Body of pancreas (tissue), 4 donors: ENCODE measurements at regions not wholly inside any gene's neighbourhood (a gene's known extent, or its start where the extent isn't known, plus 50 kb on each side); places are given as distances from the start of the nearest gene placed in this dataset.

Source experiments
- ATAC-seq: fragments of 150-250 bp; one replicate; pipeline ENCODE4 v1.9.1; 2016
- DNase-seq, 4 donors: peaks; one replicate each; pipeline ENCODE4 v3.0.0-alpha.2; 2019
- H3K27ac ChIP-seq, 4 donors: fragments of 200-600 bp; sonication (generic); 1 replicate in 3 of 4; 2 replicates in 1 of 4; pipeline versions ENCODE4 v1.5.1 to v1.6.1; 2016 to 2019; ENCODE audit warnings: mild to moderate bottlenecking in 1 of 4, mixed read lengths in 1 of 4, moderate library complexity in 1 of 4
- H3K27me3 ChIP-seq, 2 donors: fragments of 200-600 bp; sonication (generic); one replicate each; pipeline ENCODE4 v1.6.0; 2016; ENCODE audit warnings: mild to moderate bottlenecking in 1 of 2
- H3K36me3 ChIP-seq, 2 donors: fragments of 200-600 bp; sonication (generic); replicated peaks in 1 of 2; 2 replicates each; pipeline ENCODE4 v1.5.1; 2016; ENCODE audit warnings: low read depth in 2 of 2; ENCODE audit not compliant: insufficient read depth in 1 of 2
- H3K4me1 ChIP-seq: fragments of 200-600 bp; sonication (generic); one replicate; pipeline ENCODE4 v1.6.0; 2016
- H3K4me3 ChIP-seq, 2 donors: fragments of 200-600 bp; sonication (generic); 1 replicate in 1 of 2; 2 replicates in 1 of 2; pipeline ENCODE4 v1.5.1; 2016 to 2019
- H3K9me3 ChIP-seq, 3 donors: fragments of 200-600 bp; sonication (generic); 1 replicate in 2 of 3; 2 replicates in 1 of 3; pipeline ENCODE4 v1.5.1; 2016
- CTCF ChIP-seq, 7 experiments: fragments of 450-650 bp in 4 of 7; fragments of 200-600 bp in 3 of 7; sonication (generic) in 3 of 7; IDR thresholded peaks; one replicate each; pipeline ENCODE4 v1.5.1; 2016 to 2019; ENCODE audit warnings: antibody characterized with exemption in 7 of 7
- POLR2A ChIP-seq, 3 donors: fragments of 450-650 bp; IDR thresholded peaks; one replicate each; pipeline ENCODE4 v1.6.1; 2016; ENCODE audit warnings: antibody characterized with exemption in 3 of 3, mild to moderate bottlenecking in 2 of 3
- WGBS, 2 donors: methylation state at CpG; one replicate each; pipeline ENCODE4 v1.1.5; 2017; 5-methylcytosine and 5-hydroxymethylcytosine counted together
- intact Hi-C: fragments of 100-400 bp; cut with DNase I; formaldehyde crosslinking; loops from one replicate; pipeline ENCODE4 v1.15.1; 2023

- H3K27me3 ChIP-seq: peaks cover 0 to 13% of the 10 kb centered on the region in 2 donors
- no peak overlapping the region for H3K27ac ChIP-seq
- ATAC-seq (no peak), DNase-seq (no peak)
- intact Hi-C loops: no loop called here
- TF ChIP-seq POLR2A (IDR thresholded peaks at IDR 0.05) (no peak), CTCF (IDR thresholded peaks at IDR 0.05) (no peak)
- no peaks in the 10 kb centered on the region for H3K9me3 ChIP-seq
- H3K4me3 ChIP-seq: no peak overlapping the region
- H3K36me3 ChIP-seq: no peaks in the 10 kb centered on the region
- no peaks in the 10 kb centered on the region for H3K4me1 ChIP-seq
- 76 to 85% methylated on average over 11 to 12 of the region's 12 CpGs for WGBS, 2 donors
These were observed 259.2 kb downstream of the CBLN1 start for GRCh38 chr16:49022351-49022963.

- no peaks in the 10 kb centered on the region for H3K9me3 ChIP-seq
- H3K27me3 ChIP-seq: peaks cover 0 to 13% of the 10 kb centered on the region in 2 donors
- H3K27ac ChIP-seq: no peak overlapping the region
- H3K4me1 ChIP-seq: no peaks in the 10 kb centered on the region
- no peaks in the 10 kb centered on the region for H3K36me3 ChIP-seq
- DNase-seq (no peak), ATAC-seq (no peak)
- intact Hi-C loops: no loop called here
- TF ChIP-seq POLR2A (IDR thresholded peaks at IDR 0.05): no peak
- no peak for TF ChIP-seq CTCF (IDR thresholded peaks at IDR 0.05)
- 18 to 23% methylated on average over 9 of the region's 9 CpGs for WGBS, 2 donors
- no peak overlapping the region for H3K4me3 ChIP-seq
These were observed 260.5 kb downstream of the CBLN1 start for GRCh38 chr16:49021136-49021535.

DNA sequence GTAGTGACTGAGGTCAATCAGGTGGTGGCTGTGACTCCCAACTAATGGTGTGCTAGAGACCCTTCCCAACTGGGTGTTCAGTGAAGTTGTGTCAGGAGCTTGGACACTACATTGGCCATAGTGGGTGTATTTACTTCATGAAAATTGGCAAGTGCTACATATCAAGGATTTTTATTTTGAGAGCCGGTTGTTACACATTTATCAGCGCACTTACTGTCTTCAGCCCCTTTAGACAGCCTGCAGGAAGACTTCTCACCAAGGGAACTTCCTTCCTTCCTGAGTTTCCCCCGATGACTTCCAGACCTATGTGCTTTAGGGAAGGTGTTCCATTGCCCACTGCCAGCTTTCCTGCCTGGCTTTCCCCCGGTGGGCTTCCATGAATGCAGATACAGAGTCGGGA is 261.2 kb downstream of the CBLN1 start:
- intact Hi-C loops: no loop called here
- 50 to 63% methylated on average over 5 of the region's 5 CpGs for WGBS, 2 donors
- ATAC-seq: no peak

GRCh38 chr16:49019831-49020230 is 261.8 kb downstream of the CBLN1 start:
- Histone ChIP-seq H3K4me1 (no peaks in the 10 kb centered on the region), H3K36me3 (no peaks in the 10 kb centered on the region), H3K9me3 (no peaks in the 10 kb centered on the region), H3K27me3 (peaks cover 0 to 13% of the 10 kb centered on the region in 2 donors), H3K4me3 (no peak overlapping the region), H3K27ac (no peak overlapping the region)
- DNase-seq (peak in 3 of 4 donors; percentile 24 to 43 (median 27)), ATAC-seq (no peak)
- WGBS, 2 donors: 51 to 53% methylated on average over 13 of the region's 13 CpGs
- intact Hi-C loops: no loop called here
- TF ChIP-seq POLR2A (IDR thresholded peaks at IDR 0.05) (no peak), CTCF (IDR thresholded peaks at IDR 0.05) (no peak)

More for the DNA sequence above, 261.2 kb downstream of the CBLN1 start:
- Histone ChIP-seq H3K4me1 (no peaks in the 10 kb centered on the region), H3K36me3 (no peaks in the 10 kb centered on the region), H3K9me3 (no peaks in the 10 kb centered on the region), H3K27me3 (peaks cover 0 to 13% of the 10 kb centered on the region in 2 donors), H3K27ac (no peak overlapping the region), H3K4me3 (no peak overlapping the region)
- TF ChIP-seq CTCF (IDR thresholded peaks at IDR 0.05) (no peak), POLR2A (IDR thresholded peaks at IDR 0.05) (no peak)
- no peak for DNase-seq

DNA sequence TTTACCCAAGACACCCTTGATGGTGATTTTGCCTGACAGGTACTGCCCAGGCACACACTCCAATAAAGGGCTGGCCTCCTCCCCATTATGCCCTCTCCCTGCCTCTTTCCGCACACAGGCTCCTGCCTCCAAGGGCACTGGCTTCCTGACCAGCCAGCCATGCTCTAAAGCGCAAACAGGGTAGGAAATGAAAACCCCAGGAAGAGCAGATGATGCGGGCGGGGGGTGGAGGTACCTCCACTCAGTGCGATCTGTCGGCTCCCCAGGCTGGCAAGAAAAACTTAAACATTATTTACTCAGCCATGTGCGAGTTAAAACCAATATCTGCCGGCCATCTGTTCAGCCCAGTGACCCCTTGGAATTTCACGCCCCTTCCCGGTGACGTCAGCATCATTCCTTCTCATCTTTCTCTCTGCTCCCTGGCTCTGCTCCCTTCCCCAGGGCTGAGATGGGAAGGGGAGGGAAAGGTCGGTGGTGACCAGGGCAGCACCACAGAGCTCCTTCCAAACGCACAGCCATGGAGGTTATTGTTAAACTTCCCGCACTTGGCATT is 262.5 kb downstream of the CBLN1 start:
- TF ChIP-seq CTCF (IDR thresholded peaks at IDR 0.05): no peak
- no peak for TF ChIP-seq POLR2A (IDR thresholded peaks at IDR 0.05)
- Histone ChIP-seq H3K9me3 (no peaks in the 10 kb centered on the region), H3K4me3 (no peak overlapping the region), H3K27me3 (peaks cover 0 to 13% of the 10 kb centered on the region in 2 donors), H3K27ac (no peak overlapping the region), H3K36me3 (no peaks in the 10 kb centered on the region), H3K4me1 (no peaks in the 10 kb centered on the region)
- intact Hi-C loops: no loop called here
- DNase-seq (peak in 1 of 4 donors; percentile 5), ATAC-seq (no peak)
- WGBS, 2 donors: 7 to 13% methylated on average over 12 to 13 of the region's 14 CpGs
